HG02840 (cell line): ENCODE measurements at regions not wholly inside any gene's neighbourhood (a gene's known extent, or its start where the extent isn't known, plus 50 kb on each side); places are given as distances from the start of the nearest gene placed in this dataset.
A peak's percentile ranks its signal among the peaks of the same experiment; 100 is the strongest.

Source experiments
- ATAC-seq: cut with Tn5 transposase; IDR thresholded peaks from one replicate; pipeline ENCODE4 v1.9.1; 2021; ENCODE audit warnings: mild to moderate bottlenecking, moderate library complexity, moderate number of reproducible peaks; ENCODE audit not compliant: unreplicated experiment, low FRiP score

DNA sequence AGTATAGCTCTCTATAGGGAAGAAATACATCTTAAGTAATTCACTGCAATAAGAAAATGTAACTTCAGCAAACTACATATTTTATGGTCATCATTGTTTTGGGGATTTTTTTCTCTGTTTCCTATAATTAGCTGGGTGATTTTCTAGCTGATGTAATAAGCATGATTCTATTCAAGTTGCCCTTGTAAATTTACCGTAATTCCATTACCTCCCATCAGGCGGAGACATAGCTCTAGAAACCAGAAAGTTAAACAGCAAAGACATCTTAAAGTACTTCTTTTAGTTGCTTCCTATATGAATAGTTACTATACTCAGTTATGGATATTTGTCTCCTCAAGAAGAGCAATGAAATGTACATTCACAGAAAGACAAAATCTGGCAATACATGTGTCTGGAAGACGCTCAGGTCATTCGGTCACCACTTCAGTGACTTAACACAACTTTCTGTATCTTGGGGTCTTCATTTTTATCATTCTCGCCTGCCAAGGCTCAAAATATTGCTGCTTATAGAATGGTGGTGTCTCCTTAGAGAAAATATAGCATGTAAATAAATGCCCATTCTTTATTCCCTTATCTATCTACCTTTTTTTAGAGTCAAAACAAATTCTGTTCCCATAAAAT lies 239.9 kb upstream of the ZC3H12C start:
- ATAC-seq = no peak

DNA sequence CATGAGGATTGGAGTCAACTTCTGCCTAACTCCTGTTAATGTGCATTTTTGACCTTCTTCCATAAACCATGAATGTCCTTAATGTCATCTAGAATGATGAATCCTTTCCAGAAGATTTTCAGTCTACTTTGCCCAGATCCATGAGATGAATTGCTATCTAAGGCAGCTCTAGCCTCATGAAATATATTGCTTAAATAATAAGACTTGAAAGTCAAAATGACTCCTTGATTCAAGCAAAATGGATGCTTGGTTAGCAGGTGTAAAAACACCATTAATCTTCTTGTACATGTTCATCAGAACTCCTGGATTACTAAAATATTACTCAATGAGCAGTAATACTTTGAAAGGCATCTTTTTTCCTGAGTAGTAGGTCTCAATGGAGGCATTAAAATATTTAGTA lies 238.5 kb upstream of the ZC3H12C start:
- ATAC-seq = no peak

DNA sequence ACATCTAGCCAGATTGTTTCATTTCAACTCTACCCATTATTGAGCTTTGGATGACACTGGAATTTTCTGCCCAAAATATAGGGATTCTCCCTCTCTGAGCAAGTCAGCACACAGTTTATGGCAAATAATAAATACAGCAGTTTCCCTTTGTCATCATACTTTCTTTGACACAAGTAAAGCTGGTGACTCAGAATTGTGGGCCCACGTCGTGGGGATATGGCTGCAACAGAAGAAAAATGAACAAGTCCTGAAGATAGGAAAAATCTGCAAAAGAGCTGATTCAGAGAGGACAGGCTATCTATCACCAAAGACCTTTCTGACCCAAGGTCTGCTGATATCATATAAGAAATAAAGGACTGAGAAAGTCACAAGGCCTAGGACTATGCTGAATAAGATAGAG lies 236.3 kb upstream of the ZC3H12C start:
- no peak for ATAC-seq

DNA sequence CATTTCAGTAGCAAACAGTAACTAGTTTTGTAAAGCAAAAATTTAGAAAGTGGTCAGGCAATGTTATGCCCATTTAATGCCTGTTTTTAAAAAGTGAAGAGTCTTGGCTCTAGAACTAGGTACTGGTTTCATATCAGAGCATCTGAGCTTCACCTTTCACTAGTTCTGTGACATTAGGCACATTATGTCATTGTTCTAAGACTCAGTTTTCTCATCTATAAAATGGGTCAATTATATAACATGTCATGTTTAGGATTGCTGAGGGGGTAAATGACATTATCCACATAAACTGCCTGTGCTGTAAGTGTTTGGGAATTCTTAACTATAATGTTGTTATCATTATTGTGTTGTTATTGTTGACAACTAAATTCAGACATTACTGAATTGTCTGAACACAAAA lies 235.6 kb upstream of the ZC3H12C start:
- no peak for ATAC-seq

DNA sequence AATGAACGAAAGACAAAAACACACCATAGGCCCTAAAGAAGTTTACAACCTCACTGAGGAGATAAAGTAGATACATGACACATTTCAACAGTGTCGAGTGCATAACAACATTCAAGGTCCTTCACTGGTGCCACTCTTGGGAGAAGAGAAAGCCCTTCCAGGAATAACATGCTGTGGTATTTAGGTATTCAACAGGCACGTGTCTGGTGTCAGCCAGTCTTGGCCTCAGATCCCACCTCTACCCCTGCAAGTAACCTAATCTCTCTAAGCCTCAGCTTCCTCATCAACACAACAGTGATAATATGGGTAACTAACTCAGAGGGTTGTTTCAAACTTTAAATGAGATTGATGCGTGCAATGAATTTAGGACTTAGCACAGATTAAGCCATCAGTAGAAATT lies 235.0 kb upstream of the ZC3H12C start:
- no peak for ATAC-seq

DNA sequence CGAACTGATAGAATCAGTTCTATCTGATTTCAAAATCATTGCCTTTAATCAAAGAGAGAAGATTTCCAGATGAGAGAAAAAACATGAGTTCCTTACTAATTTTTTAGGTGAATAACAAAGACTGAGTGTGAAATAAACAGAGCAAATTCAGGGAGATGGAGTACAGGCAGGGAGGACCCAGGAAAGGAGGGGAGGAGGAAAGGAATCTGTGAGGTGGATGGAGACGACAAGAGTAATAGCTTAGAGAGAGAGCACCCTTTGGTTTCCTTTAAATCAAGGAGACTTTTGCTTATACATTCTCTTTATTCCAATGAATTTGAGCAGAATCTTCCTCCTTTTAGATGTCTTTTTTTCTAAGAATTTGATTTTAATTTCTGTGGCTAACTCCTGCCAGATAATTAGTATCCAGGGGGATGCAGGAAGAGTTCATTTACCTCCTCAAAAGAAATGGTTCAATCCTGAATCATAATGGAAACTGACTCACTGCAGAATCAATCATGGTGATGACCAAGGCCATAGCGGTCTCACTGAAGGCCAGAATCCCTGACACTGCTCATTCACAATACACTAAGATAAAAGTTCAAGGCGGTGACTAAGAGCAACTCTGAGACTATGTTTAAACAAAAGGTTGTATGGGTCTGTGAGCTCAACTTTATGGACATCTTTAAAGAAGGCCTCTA lies 234.0 kb upstream of the ZC3H12C start:
- ATAC-seq = no peak

DNA sequence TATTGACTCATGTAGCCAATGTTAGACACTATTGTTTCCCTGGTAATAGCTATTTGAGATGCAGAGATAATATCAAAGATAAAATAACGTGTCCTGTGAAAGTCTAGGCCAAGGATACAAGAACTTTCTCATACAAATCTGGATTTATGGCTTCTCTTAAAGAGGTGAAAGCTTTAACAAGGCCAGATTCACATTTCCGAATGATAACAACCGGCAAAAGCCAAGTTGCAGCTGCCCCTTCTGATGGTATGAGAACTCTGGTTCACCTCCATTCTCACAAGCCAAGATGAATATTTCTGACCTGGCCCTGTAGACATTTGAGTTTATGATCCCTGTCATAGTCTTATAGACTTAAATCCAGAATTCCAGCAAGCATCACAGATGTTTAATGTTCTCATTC lies 230.4 kb upstream of the ZC3H12C start:
- no peak for ATAC-seq

DNA sequence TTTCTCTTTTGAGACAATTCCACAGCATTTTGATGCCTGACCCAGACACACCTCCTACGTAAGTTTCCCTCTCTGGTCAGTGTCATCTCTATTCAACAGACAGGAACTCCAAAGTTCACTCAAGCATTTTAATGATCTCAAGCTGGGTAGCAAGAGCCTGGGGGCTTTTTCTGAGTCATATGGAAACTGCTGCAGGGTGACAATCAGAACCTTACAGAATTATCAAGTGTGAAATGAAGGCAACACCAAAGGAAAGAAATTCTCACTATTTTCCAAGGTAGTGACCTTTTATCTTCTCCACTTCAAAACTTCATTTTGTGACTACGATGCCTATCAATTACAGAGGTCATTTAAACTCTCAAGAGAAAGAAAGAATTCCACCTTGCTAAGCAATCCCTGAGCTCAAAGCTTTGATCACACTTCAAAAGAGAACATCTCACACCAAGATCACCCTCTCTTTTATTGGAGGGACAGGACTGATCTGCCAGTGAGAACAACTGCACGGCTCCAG lies 229.0 kb upstream of the ZC3H12C start:
- peak; percentile 98 for ATAC-seq

DNA sequence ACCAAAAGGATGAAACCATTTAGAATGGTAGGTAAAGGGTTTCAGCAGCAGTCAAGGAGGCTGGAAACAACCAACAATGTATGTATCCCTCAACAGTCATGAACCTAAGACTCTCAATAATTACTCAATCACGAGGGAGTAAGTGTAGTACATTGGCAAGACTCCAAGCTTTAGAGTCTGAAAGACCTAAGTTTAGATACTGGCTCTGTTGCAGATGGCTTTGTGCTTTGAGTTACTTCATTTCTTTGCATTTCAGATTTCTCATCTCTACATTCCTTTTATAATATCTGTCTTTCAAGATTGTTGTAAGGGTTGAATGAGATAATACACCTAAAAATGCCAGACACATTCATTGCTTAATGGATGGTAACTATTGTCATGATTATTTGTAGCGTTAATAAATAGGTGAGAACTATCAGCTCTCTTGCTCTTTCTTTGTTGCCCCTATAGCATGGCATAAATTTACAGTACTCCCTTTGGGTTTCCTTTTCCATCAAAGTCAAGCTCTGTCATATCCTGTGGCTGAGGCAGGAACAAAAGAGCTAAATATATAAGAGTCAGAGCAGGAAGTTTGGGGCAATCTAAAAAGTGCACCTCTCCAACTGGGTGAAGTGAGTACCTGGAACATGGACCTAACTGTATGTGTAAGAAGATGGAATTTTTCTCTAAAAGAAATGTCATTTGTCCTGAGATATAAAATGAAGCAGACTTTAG lies 228.2 kb upstream of the ZC3H12C start:
- no peak for ATAC-seq

DNA sequence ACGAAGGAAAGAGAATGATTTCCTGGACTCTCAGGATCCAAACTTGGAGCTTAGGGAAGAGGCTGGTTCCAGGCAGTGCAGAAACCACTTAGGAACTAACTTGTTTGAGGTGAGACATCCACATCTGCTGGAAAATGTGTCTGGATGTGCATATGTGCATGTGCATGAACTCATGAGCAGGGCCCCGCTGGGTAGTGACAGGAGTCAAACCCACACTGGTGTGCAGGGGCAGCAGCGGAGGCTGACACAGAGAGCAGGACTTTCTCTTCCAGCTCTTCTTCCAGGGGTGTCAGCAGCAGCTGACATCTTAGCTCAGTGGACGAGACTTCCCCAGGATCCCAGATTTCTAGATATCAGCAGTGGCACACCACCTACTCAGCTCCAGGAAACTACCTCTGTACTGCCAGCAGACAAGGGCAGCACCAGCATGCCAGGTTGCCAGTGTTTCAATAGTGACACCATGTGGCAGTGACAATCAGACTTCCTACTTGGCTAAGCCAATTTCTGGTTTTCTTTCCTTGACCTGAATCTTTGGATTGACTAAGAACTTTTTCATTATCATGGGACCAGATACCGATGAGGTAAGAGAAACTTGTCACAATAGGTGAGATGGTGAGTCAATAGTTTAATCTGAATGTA lies 227.5 kb upstream of the ZC3H12C start:
- ATAC-seq = no peak

DNA sequence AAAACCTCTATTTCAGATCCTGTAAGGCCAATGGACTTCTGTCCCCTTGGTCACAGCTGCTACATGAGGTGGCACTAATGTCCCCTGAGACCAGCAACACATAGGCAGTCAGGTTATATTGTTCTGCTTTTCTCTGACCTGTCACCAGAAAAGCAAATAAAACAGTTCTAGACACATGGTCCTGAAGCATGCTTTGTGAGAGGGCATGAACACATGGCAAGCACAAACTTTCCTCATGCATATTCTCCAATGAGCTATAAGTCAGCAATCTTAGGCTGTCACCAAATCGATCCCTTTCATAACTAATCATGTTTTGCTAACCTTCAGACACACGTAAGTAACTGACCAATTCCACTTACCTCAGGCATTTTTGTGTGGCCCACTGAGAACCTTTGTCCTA lies 225.4 kb upstream of the ZC3H12C start:
- ATAC-seq = no peak

DNA sequence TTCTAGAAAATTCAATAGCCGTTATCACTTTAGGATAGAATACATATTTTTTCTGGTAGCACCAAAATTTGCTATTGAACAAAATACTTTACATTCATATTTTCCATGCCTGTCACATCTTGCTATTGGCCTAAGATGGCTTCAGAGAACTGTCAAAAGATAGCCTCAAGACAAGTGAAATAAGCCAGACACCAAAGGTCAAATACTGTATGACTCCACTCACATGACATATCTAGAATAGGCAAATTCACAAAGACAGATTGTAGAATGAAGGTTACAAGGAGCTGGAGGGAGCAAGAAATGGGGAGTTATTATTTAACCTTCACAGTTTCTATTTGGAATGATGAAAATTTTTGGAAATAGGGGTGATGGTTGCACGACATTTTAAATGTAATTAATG lies 223.7 kb upstream of the ZC3H12C start:
- ATAC-seq = no peak

DNA sequence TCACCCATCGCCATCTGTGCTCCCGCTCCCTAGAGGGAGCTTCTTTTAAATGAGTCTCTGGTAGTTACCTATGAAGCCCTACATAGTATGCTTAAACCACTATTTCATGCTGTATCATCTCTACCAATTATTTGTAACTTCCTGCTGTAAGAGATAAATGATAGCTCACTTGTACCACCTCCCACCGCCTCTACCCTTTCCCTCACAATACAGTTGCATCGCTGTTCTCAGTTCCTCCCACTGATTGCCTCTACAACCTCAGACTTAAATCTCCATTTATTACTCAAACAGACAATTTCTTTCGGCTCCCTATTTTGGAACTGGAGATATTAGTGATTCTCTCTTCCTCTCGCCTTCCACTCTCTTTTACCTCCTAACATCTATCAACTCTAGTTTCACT lies 222.9 kb upstream of the ZC3H12C start:
- ATAC-seq = no peak

DNA sequence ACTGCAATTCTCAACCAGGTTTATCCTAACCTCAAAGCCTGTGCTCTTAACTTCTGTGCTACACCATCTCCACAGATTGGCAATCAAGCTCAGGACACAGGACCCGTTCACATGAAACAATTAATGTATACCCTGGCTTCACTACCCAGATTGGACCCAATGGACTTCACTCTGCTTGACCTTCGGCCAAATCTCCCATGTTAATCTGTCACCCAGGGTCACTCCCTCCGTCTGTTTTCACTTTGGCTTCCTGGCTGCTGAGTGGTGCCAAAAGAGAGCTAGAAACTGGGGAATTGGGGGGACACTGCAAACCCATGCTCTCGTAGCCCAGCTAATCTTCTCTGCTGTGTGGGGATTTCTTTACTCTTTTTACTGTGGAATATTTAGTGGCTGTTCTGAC lies 216.1 kb upstream of the ZC3H12C start:
- no peak for ATAC-seq

DNA sequence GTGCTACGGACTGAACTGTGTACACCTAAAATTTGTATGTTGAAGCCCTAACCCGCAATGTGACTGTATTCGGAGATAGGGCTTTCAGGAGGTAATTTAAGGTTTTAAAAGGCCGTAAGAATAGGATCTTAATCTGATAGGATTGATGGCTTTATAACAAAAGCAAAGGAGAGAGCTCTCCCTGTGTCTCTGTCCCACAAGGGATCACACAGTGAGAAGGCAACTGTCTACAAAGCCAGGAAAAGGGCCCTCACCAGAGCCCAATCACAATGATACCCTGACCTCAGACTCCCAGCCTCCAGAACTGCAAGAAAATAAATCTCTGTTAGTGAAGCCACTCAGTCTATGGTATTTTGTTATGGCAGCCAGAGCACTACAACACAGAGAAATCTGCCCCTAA lies 208.7 kb upstream of the ZC3H12C start:
- ATAC-seq = no peak

DNA sequence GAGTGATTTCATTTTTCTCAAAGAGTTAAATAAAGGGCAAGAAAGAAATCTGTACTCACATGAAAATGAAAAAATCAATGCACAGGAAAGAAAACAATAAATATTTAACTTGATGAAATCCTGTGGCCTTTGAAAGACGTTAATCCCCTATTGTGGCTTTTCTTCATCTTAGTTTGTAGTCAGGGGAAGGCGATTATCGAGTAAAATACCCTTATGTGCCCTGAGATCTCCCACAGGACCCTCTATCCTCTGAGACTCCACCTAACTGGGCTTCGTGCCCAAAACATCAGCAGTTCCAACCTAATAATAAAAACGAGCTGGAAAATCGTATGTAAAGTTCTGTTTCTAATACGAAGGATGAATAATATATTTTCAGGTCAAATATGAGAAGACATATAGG lies 208.2 kb upstream of the ZC3H12C start:
- no peak for ATAC-seq

DNA sequence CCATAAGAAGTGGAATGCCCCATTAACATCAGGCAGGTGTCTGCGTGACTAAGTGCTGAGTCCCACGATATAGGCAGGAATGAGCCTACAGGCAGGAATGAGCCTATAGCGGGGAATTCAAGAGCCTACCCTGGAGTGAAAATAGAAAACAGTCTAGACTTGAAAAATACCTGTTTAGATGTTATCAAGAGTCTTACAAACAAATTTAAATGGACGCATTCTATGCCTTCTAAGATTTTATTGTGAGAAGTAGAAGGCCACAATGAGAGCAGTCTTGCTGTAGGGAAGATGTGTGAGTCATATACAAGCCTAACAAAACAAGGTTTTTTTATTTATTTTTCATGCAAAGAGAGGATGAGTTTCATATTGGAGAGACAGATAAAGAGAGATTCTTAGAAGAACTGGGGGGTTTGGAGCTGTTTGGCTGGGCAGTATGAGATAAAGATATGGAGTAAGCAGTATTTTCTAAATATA lies 200.8 kb upstream of the ZC3H12C start:
- ATAC-seq = no peak

DNA sequence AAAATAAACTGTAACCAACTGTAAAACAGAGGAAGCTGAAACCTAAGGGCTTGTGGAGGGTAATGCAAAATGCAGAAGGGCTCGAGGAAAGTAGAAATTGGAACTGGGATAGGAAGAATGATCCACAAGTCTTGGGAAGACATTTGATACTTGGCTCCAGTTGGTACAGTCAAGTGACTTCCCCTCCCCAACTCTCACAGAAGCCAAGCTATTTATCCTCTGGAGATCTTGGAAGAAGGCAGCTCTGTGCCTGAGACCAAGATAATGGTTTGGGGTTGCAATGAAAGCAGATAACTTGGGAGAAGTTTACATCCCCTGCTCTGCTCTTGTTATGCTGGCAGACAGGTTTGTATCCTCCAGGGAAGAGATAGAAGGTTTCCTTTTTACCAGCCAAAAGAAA lies 198.9 kb upstream of the ZC3H12C start:
- ATAC-seq = no peak

DNA sequence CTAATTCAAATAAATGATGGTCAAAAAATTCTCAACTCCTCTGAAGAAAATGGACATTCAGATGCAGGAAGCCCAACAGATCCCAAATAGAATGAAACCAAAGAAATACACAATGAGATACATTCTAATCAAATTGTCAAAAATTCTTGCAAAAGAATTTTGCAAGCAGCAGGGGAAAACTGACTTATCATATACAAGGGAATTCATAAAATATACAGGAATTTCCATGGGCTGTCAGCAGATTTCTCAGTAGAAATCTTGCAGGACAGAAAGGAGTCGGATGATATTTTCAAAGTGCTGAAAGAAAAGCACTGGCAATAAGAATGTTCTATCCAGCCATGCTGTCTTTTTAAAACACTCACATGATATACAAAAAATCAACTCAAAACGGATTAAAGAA lies 194.6 kb upstream of the ZC3H12C start:
- no peak for ATAC-seq

DNA sequence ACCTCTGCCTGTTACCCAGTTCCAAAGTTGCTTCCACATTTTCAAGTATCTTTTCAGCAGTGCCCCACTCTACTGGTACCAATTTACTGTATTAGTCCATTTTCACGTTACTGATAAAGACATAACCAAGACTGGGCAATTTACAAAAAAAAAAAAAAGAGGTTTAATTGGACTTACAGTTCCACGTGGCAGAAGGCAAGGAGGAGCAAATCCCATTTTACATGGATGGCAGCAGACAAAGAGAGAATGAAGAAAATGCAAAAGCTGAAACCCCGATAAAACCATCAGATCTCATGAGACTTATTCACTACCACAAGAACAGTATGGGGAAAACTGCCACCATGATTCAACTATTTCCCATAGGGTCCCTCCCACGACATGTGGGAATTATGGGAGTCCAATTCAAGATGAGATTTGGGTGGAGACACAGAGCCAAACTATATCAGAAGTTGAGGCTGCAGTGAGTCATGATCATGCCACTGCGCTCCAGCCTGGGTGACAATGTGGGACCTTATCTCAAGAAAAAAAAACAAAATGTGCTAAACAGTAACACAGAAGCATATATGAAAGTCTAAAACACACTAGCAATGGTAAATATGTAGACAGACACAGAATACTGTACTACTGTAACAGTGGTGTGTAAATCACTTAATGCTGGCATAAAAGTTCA lies 190.3 kb upstream of the ZC3H12C start:
- no peak for ATAC-seq

DNA sequence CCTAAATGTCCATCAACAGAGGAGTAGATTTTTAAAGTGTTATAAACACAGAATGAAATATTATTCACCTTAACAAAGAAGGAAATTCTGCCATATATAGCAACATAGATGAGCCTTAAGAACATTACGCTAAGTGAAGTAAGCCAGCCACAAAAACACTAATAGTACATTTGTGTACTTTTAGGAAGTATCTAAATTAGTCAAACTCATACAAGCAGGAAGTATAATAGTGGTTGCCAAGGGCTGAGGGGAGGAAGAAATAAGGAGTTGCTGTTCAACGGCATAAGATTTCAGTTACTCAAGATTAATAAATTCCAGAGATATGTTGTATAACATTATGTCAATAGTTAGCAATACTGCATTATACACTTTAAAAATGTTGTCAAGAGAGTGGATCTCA lies 181.7 kb upstream of the ZC3H12C start:
- no peak for ATAC-seq
